Heart right ventricle (tissue), 16 donors: ENCODE measurements at regions not wholly inside any gene's neighbourhood (a gene's known extent, or its start where the extent isn't known, plus 50 kb on each side); places are given as distances from the start of the nearest gene placed in this dataset.

Source experiments
- ATAC-seq, 8 donors: fragments of 200-7000 bp; cut with Tn5 transposase; one replicate each; pipeline ENCODE4 v1.9.1; 2020; ENCODE audit warnings: mild to moderate bottlenecking in 8 of 8, moderate library complexity in 8 of 8, moderate number of reproducible peaks in 1 of 8
- DNase-seq, 2 donors: peaks; one replicate each; pipeline ENCODE4 v3.0.0-alpha.2; 2020
- H3K27ac ChIP-seq, 10 donors: fragments of 200-600 bp; sonication (generic) in 2 of 10; one replicate each; pipeline versions ENCODE4 v1.5.0 to v1.8.0; 2020 to 2022; ENCODE audit warnings: mild to moderate bottlenecking in 3 of 10
- H3K27me3 ChIP-seq, 7 donors: fragments of 200-600 bp; one replicate each; pipeline ENCODE4 v1.8.0; 2021 to 2022; ENCODE audit warnings: mild to moderate bottlenecking in 2 of 7
- H3K36me3 ChIP-seq, 9 donors: fragments of 200-600 bp; sonication (generic) in 1 of 9; one replicate each; pipeline versions ENCODE4 v1.5.0 to v1.8.0; 2020 to 2022; ENCODE audit warnings: mild to moderate bottlenecking in 2 of 9
- H3K4me1 ChIP-seq, 9 donors: fragments of 200-600 bp; sonication (generic) in 1 of 9; one replicate each; pipeline versions ENCODE4 v1.5.0 to v1.8.0; 2020 to 2022; ENCODE audit warnings: mild to moderate bottlenecking in 4 of 9
- H3K4me3 ChIP-seq, 10 donors: fragments of 200-600 bp; sonication (generic) in 2 of 10; one replicate each; pipeline versions ENCODE4 v1.5.0 to v1.8.0; 2020 to 2022; ENCODE audit warnings: mild to moderate bottlenecking in 7 of 10, moderate library complexity in 2 of 10
- H3K9me3 ChIP-seq, 11 donors: fragments of 200-600 bp in 10 of 11; sonication (generic) in 2 of 11; one replicate each; pipeline versions ENCODE4 v1.5.0 to v1.8.0; 2013 to 2022; ENCODE audit warnings: mild to moderate bottlenecking in 2 of 11, control low read depth in 1 of 11, moderate library complexity in 1 of 11
- WGBS, 2 donors: extraction: QIAGEN DNeasy Blood & Tissue Kit; methylation state at CpG; one replicate each; pipeline ENCODE4 v1.1.7; 2013; ENCODE audit warnings: inconsistent platforms in 1 of 2; 5-methylcytosine and 5-hydroxymethylcytosine counted together
- intact Hi-C, 10 donors: fragments of 100-400 bp; cut with DNase I; formaldehyde crosslinking; loops; one replicate each; pipeline versions ENCODE4 v1.11.1 to v1.14.2; 2022
- TF ChIP-seq, protein P1 (sequence below), 9 donors: fragments of 200-600 bp; sonication (generic) in 2 of 9; IDR thresholded peaks; one replicate each; pipeline versions ENCODE4 v1.5.0 to v1.8.0; 2021 to 2022; ENCODE audit warnings: antibody characterized with exemption in 9 of 9, mild to moderate bottlenecking in 5 of 9, moderate library complexity in 1 of 9
- donor health status: Arrhythmogenic right ventricular cardiomyopathy.
- donor health status: ischemic (EF 13 %, LVEDD 7.1; RV severe dilation, severe dysfunction).
- donor health status: healthy with polysubstance abuse.
- donor health status: DM: no; HTN: yes; CAD: no.
- donor health status: DM: no; HTN: no; CAD: no.
- donor health status: ischemic (EF 25% LVEDD 6.9; RV normal size, moderate dysfunction).
- donor health status: ischemic (EF 25% LVEDD 5.7; RV mildly dilated, moderate dysfunction).
- donor health status: healthy.
- donor health status: DM: yes; HTN: yes; CAD: no.
- donor health status: Ischemic cardiomyopathy.
- donor health status: ischemic (EF 35%, LVEDD 5.7; RV mildly dilated, moderate dysfunction).
- donor health status: nonischemic (EF 11% LVEDD 7.7; RV severe dilation, severe dysfunction).
- donor health status: DM: yes; HTN: yes; CAD: no.
- donor health status: PGD.
- donor health status: ischemic (EF 29% LVEDD 5.4; RV normal size, mild dysfunction).
- donor health status: nonischemic (EF 23%, LVEDD 6.1; RV moderate dilation, normal function).

GRCh38 chr3:124177071-124177470 lies 185.1 kb upstream of the ROPN1 start:
- ATAC-seq = no peak
- Histone ChIP-seq H3K4me1 (peaks cover 0 to 48% (median 14%) of the 10 kb centered on the region in 9 donors), H3K9me3 (no peaks in the 10 kb centered on the region), H3K27ac (no peak overlapping the region), H3K27me3 (no peaks in the 10 kb centered on the region), H3K36me3 (no peaks in the 10 kb centered on the region), H3K4me3 (no peak overlapping the region)
- intact Hi-C loops = no loop called here
- TF ChIP-seq, protein P1, sequence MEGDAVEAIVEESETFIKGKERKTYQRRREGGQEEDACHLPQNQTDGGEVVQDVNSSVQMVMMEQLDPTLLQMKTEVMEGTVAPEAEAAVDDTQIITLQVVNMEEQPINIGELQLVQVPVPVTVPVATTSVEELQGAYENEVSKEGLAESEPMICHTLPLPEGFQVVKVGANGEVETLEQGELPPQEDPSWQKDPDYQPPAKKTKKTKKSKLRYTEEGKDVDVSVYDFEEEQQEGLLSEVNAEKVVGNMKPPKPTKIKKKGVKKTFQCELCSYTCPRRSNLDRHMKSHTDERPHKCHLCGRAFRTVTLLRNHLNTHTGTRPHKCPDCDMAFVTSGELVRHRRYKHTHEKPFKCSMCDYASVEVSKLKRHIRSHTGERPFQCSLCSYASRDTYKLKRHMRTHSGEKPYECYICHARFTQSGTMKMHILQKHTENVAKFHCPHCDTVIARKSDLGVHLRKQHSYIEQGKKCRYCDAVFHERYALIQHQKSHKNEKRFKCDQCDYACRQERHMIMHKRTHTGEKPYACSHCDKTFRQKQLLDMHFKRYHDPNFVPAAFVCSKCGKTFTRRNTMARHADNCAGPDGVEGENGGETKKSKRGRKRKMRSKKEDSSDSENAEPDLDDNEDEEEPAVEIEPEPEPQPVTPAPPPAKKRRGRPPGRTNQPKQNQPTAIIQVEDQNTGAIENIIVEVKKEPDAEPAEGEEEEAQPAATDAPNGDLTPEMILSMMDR (IDR thresholded peaks at IDR 0.05) = no peak
- DNase-seq = no peak
- 82 to 83% methylated on average over 2 of the region's 2 CpGs for WGBS, 2 donors

GRCh38 chr3:124178531-124178930 lies 186.6 kb upstream of the ROPN1 start:
- WGBS, 2 donors = 96 to 100% methylated on average over 3 of the region's 3 CpGs
- TF ChIP-seq, protein P1 (IDR thresholded peaks at IDR 0.05) = no peak

DNA sequence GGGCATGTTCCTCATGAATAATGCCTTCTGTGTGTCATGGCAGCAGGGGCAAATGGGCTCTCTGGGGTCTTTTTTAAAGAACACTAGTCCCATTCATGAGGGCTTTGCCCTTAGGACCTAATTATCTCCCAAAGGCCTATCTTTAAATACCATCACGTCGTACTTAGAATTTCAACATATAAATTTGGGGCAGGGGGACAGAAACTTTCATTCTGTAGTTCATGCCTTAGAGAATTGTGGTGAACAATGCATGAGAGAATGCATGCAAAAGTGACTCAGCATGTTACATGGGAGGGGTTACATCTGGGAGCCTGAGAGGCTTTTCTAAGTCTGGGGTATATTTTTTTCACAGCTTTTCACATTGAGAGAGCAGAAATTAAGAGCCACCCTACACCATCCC lies 208.5 kb upstream of the ROPN1 start:
- DNase-seq = no peak
- TF ChIP-seq, protein P1 (IDR thresholded peaks at IDR 0.05) = no peak
- no peak for ATAC-seq
- H3K9me3 ChIP-seq = no peaks in the 10 kb centered on the region
- intact Hi-C loops = no loop called here
- no peaks in the 10 kb centered on the region for H3K36me3 ChIP-seq
- H3K4me1 ChIP-seq = peaks cover 0 to 35% (median 28%) of the 10 kb centered on the region in 9 donors
- no peak overlapping the region for H3K4me3 ChIP-seq
- 83 to 87% methylated on average over 2 of the region's 2 CpGs for WGBS, 2 donors
- no peaks in the 10 kb centered on the region for H3K27me3 ChIP-seq
- no peak overlapping the region for H3K27ac ChIP-seq

More at GRCh38 chr3:124178531-124178930, 186.6 kb upstream of the ROPN1 start:
- no peaks in the 10 kb centered on the region for H3K9me3 ChIP-seq
- DNase-seq (no peak), ATAC-seq (no peak)
- intact Hi-C loops = no loop called here
- H3K36me3 ChIP-seq = no peaks in the 10 kb centered on the region
- no peaks in the 10 kb centered on the region for H3K27me3 ChIP-seq
- H3K4me3 ChIP-seq = no peak overlapping the region
- H3K4me1 ChIP-seq = peaks cover 0 to 33% (median 14%) of the 10 kb centered on the region in 9 donors
- no peak overlapping the region for H3K27ac ChIP-seq

DNA sequence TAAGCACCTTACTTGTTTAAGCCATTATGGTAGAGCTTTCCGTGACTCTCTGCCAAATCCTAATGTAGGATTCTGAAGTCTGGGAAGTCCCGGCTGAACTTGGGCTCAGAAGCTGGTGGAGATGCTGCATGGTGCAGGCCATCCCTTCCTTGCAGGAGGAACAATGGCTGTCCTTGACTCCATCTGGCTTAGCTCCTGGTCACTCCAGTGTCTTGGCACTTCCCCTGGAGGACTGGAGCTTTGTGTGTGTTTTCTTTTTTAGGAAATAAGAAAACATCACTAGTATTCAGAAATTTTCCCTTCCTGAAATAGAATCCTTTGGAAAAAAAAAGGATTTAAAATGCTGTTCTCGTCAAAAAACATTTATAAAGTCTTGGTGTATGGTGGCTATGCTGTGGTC lies 209.3 kb upstream of the ROPN1 start:
- H3K27me3 ChIP-seq = no peaks in the 10 kb centered on the region
- WGBS, 2 donors = 72 to 80% methylated on average over 3 of the region's 3 CpGs
- peaks cover 0 to 33% (median 27%) of the 10 kb centered on the region in 9 donors for H3K4me1 ChIP-seq
- no peaks in the 10 kb centered on the region for H3K9me3 ChIP-seq
- TF ChIP-seq, protein P1 (IDR thresholded peaks at IDR 0.05) = no peak
- H3K36me3 ChIP-seq = no peaks in the 10 kb centered on the region
- intact Hi-C loops = no loop called here
- peak overlapping the region in 2 of 10 donors; percentile 23 to 25 for H3K27ac ChIP-seq
- DNase-seq = no peak
- ATAC-seq = no peak
- no peak overlapping the region for H3K4me3 ChIP-seq
